SU-DHL-6 (cell line): ENCODE measurements at regions not wholly inside any gene's neighbourhood (a gene's known extent, or its start where the extent isn't known, plus 50 kb on each side); places are given as distances from the start of the nearest gene placed in this dataset.
"Not testable (repeated sequence)": the region's sequence is repeated elsewhere in the genome, so short reads cannot be mapped to it uniquely, and the experiment has no call there.

Experiments
- H2AFZ ChIP-seq: fragments of 200-600 bp; sonication (generic); 2 replicates; pipeline ENCODE4 v1.6.1; 2014; ENCODE audit warnings: low read depth, mild to moderate bottlenecking, moderate library complexity, mixed read lengths, antibody characterized with exemption, low read length; ENCODE audit not compliant: severe bottlenecking
- H3F3A ChIP-seq: fragments of 200-600 bp; shearing (Covaris generic); 2 replicates; pipeline ENCODE4 v1.6.0; 2016; ENCODE audit warnings: antibody characterized with exemption, mild to moderate bottlenecking; ENCODE audit not compliant: insufficient read depth
- H3K27ac ChIP-seq: fragments of 200-600 bp; sonication (generic); 2 replicates; pipeline ENCODE4 v1.5.1; 2016; ENCODE audit warnings: low read depth, mild to moderate bottlenecking, low read length, moderate library complexity, mixed read lengths
- H3K27me3 ChIP-seq: fragments of 200-600 bp; sonication (generic), shearing (Covaris generic); 2 replicates; pipeline ENCODE4 v1.6.0; 2014; ENCODE audit warnings: mild to moderate bottlenecking, low read length
- H3K36me3 ChIP-seq: fragments of 200-600 bp; sonication (generic); 2 replicates; pipeline ENCODE4 v1.6.1; 2014; ENCODE audit warnings: mild to moderate bottlenecking, low read length, mixed read lengths
- H3K4me2 ChIP-seq: fragments of 300-600, 200-600 bp; shearing (Covaris generic), sonication (generic); 2 replicates; pipeline ENCODE4 v1.6.0; 2014; ENCODE audit warnings: low read length, low read depth, mild to moderate bottlenecking; ENCODE audit not compliant: poor library complexity, severe bottlenecking
- H3K4me3 ChIP-seq: fragments of 200-600 bp; sonication (generic); 2 replicates; pipeline ENCODE4 v1.5.1; 2014; ENCODE audit warnings: antibody characterized with exemption, low read length, mild to moderate bottlenecking, mixed read lengths; ENCODE audit not compliant: insufficient read depth, poor library complexity, severe bottlenecking
- H3K79me2 ChIP-seq: fragments of 200-600 bp; sonication (generic); 2 replicates; pipeline ENCODE4 v1.6.1; 2014; ENCODE audit warnings: mild to moderate bottlenecking, low read length, moderate library complexity; ENCODE audit not compliant: insufficient read depth
- H3K9ac ChIP-seq: fragments of 200-600 bp; sonication (generic); 2 replicates; pipeline ENCODE4 v1.7.0; 2014; ENCODE audit warnings: mild to moderate bottlenecking, low read length
- H3K9me2 ChIP-seq: fragments of 200-600 bp; sonication (generic); replicated peaks from 2 replicates; pipeline ENCODE4 v1.6.1; 2014; ENCODE audit warnings: low read length; ENCODE audit not compliant: insufficient read depth
- H3K9me3 ChIP-seq: fragments of 200-600 bp; sonication (generic); 2 replicates; pipeline ENCODE4 v1.6.1; 2014; ENCODE audit warnings: low read length, mixed read lengths; ENCODE audit not compliant: insufficient read depth
- H4K20me1 ChIP-seq: fragments of 200-600 bp; sonication (generic); 2 replicates; pipeline ENCODE4 v1.6.1; 2014; ENCODE audit warnings: low read depth, mild to moderate bottlenecking, antibody characterized with exemption, low read length, moderate library complexity, mixed read lengths
- EZH2phosphoT487 ChIP-seq: fragments of 200-600 bp; sonication (generic), shearing (Covaris generic); conservative IDR thresholded peaks from 2 replicates; pipeline ENCODE4 v1.6.1; 2018; ENCODE audit warnings: mild to moderate bottlenecking, antibody characterized with exemption, low read length, moderate library complexity, mixed read lengths
- TF ChIP-seq, protein P1 (sequence below): fragments of 200-600 bp; sonication (generic); IDR thresholded peaks from one replicate; pipeline ENCODE4 v1.5.1; 2017; ENCODE audit warnings: antibody characterized with exemption, mild to moderate bottlenecking, low read length, moderate library complexity; ENCODE audit not compliant: insufficient read depth, poor library complexity, severe bottlenecking

DNA sequence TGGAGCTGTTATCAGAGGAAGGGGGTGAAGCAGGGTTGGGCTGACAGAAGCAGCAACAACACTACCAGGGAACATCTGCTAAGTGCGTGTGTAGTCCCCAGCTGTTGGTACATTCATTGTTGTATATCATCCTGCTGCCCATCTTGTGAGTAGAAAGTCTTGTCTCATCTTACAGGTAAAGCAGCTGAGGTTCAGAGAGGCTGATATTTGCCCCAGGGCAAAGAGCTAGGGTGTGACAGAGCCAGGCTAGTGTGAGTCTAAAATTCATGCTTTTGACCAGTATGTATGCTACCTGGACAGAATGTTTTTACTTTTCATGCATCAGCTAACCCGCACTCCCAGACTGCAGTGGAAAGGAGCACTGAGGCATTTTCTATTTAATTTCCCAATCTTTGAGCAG, 221.6 kb downstream of the STK31 start:
- Histone ChIP-seq H3K4me2 (no peak overlapping the region), H2AFZ (no peak overlapping the region)

DNA sequence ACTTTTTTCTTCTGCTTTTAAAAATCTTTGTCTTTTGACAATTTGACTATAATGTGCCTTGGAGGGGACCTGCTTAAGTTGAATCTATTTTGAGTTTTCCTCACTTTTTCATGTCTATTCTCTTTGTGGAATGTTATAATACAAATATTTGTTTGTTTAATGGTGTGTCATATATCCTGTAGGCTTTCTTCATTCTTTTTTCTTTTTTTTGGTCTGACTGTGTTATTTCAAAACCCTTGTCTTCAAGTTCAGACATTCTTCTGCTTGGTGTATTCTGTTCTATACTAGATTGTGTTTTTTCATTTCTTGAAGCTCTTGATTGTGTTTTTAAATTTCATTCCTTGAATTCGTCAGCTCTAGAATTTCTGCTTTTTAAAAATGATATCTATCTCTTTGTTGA, 228.2 kb downstream of the STK31 start:
- H3K9ac ChIP-seq, result no peak overlapping the region
- H3K79me2 ChIP-seq, result no peaks in the 10 kb centered on the region
- H3K36me3 ChIP-seq, result no peaks in the 10 kb centered on the region
- H3K27me3 ChIP-seq, result no peaks in the 10 kb centered on the region
- no peak overlapping the region for H3K4me3 ChIP-seq
- no peaks in the 10 kb centered on the region for H3F3A ChIP-seq
- H3K9me3 ChIP-seq, result no peaks in the 10 kb centered on the region
- H4K20me1 ChIP-seq, result no peaks in the 10 kb centered on the region
- TF ChIP-seq EZH2phosphoT487, result no peak
- TF ChIP-seq, protein P1, sequence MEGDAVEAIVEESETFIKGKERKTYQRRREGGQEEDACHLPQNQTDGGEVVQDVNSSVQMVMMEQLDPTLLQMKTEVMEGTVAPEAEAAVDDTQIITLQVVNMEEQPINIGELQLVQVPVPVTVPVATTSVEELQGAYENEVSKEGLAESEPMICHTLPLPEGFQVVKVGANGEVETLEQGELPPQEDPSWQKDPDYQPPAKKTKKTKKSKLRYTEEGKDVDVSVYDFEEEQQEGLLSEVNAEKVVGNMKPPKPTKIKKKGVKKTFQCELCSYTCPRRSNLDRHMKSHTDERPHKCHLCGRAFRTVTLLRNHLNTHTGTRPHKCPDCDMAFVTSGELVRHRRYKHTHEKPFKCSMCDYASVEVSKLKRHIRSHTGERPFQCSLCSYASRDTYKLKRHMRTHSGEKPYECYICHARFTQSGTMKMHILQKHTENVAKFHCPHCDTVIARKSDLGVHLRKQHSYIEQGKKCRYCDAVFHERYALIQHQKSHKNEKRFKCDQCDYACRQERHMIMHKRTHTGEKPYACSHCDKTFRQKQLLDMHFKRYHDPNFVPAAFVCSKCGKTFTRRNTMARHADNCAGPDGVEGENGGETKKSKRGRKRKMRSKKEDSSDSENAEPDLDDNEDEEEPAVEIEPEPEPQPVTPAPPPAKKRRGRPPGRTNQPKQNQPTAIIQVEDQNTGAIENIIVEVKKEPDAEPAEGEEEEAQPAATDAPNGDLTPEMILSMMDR, result no peak
- H3K9me2 ChIP-seq, result no peaks in the 10 kb centered on the region
- no peak overlapping the region for H2AFZ ChIP-seq
- H3K27ac ChIP-seq, result no peak overlapping the region
- H3K4me2 ChIP-seq, result no peak overlapping the region

More for the DNA sequence above, 221.6 kb downstream of the STK31 start:
- Histone ChIP-seq H3F3A (no peaks in the 10 kb centered on the region), H3K36me3 (no peaks in the 10 kb centered on the region), H3K4me3 (no peak overlapping the region), H3K9me3 (no peaks in the 10 kb centered on the region), H3K27ac (no peak overlapping the region), H3K9ac (no peak overlapping the region), H3K9me2 (no peaks in the 10 kb centered on the region), H3K27me3 (no peaks in the 10 kb centered on the region), H3K79me2 (no peaks in the 10 kb centered on the region), H4K20me1 (no peaks in the 10 kb centered on the region)
- TF ChIP-seq, protein P1, result no peak
- no peak for TF ChIP-seq EZH2phosphoT487

DNA sequence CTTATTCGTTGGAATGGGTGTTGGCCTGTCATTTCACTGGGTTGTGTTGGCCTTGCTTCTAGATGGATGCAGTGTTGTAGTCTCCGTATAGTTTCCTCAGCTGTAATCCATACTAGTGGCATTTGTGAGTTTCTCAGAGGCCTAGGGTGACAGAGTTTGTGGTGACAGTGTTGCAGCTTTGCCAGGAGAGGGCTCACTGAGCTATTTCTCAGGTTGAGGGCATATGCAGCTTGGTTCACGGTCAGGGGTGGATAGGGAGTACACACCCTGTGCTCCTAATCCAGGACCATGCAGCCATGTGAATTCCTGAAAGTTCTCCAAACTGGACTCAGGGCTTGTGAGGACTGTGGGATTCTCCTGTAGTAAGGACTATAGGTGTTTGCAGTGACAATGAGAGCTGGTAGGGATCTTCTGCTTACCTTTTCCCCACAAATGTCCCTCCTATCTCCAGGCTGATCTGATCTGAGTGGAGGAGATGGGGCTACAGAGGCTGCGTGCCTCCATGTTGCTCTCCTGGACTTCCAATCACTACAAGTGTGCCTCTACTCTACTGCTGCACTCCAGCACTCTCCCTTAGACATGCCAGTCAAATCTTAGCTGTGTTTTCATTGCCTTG, 229.0 kb downstream of the STK31 start:
- Histone ChIP-seq H3F3A (no peaks in the 10 kb centered on the region), H3K27ac (no peak overlapping the region), H2AFZ (no peak overlapping the region), H3K27me3 (no peaks in the 10 kb centered on the region), H3K9ac (no peak overlapping the region), H3K4me3 (no peak overlapping the region), H3K79me2 (no peaks in the 10 kb centered on the region), H3K36me3 (no peaks in the 10 kb centered on the region), H3K9me3 (no peaks in the 10 kb centered on the region), H3K4me2 (no peak overlapping the region), H4K20me1 (no peaks in the 10 kb centered on the region), H3K9me2 (no peaks in the 10 kb centered on the region)
- TF ChIP-seq EZH2phosphoT487, result no peak
- TF ChIP-seq, protein P1, result no peak

DNA sequence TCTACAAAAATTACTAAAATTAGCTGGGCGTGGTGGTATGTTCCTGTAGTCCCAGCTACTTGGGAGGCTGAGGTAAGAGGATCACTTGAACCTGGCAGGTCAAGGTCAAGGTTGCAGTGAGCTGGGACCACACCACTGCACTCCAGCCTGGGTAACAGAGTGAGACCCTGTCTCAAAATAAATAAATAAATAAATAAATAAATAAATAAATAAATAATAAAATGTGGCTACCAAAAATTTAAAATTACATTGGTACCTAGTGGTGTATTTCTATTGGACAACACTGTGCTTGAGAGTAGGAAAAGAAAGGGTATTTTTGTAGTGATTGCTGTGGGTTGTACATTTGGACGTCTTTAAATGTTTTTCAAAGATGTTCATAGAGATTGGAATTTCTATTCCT, 229.7 kb downstream of the STK31 start:
- not testable (repeated sequence) for H2AFZ ChIP-seq, H3K27me3 ChIP-seq, H3K9me2 ChIP-seq, H3K4me2 ChIP-seq, H3K36me3 ChIP-seq, H4K20me1 ChIP-seq, H3F3A ChIP-seq, H3K79me2 ChIP-seq, H3K9me3 ChIP-seq, H3K9ac ChIP-seq, H3K4me3 ChIP-seq, H3K27ac ChIP-seq
